ENCODE measurements at regions not wholly inside any gene's neighbourhood (a gene's known extent, or its start where the extent isn't known, plus 50 kb on each side); places are given as distances from the start of the nearest gene placed in this dataset.

GRCh38 chr9:80556631-80557030 lies 984.9 kb downstream of the TLE4 start:
- no peak for TF ChIP-seq TCF12 (IDR thresholded peaks at IDR 0.05; ENCODE audit: low read depth, low read length)
- no peak for TF ChIP-seq FOXM1 (IDR thresholded peaks at IDR 0.05; ENCODE audit: low read depth, low read length)
- TF ChIP-seq ZNF274 (IDR thresholded peaks at IDR 0.05; ENCODE audit: insufficient read depth, insufficient read length): no peak
- TF ChIP-seq ATF7 (IDR thresholded peaks at IDR 0.05; ENCODE audit: low read depth): no peak
- no peak for TF ChIP-seq ZBTB33 (IDR thresholded peaks at IDR 0.05)
- TF ChIP-seq CTCF (IDR thresholded peaks at IDR 0.05 in 2 of 3, conservative IDR thresholded peaks at IDR 0.05 in 1 of 3; ENCODE audit: control insufficient read depth in 2 of 3, extremely low read depth in 1 of 3, insufficient read depth in 1 of 3, low read depth in 3 of 3, low read length in 3 of 3): no peak
- no peak for TF ChIP-seq BCL3 (IDR thresholded peaks at IDR 0.05; ENCODE audit: borderline replicate concordance, insufficient read depth, low read depth, low read length, poor library complexity, severe bottlenecking)
- no peak for TF ChIP-seq BACH1 (IDR thresholded peaks at IDR 0.05; ENCODE audit: borderline replicate concordance)
- TF ChIP-seq POLR2A (IDR thresholded peaks at IDR 0.05; ENCODE audit: low read depth, low read length): no peak
- TF ChIP-seq RELA (IDR thresholded peaks at IDR 0.05; ENCODE audit: borderline replicate concordance, partially characterized antibody): no peak
- no peak for TF ChIP-seq TCF7 (IDR thresholded peaks at IDR 0.05; ENCODE audit: borderline replicate concordance)

Measured in GM12878 (cell line).